ENCODE measurements at regions not wholly inside any gene's neighbourhood (a gene's known extent, or its start where the extent isn't known, plus 50 kb on each side); places are given as distances from the start of the nearest gene placed in this dataset.

DNA sequence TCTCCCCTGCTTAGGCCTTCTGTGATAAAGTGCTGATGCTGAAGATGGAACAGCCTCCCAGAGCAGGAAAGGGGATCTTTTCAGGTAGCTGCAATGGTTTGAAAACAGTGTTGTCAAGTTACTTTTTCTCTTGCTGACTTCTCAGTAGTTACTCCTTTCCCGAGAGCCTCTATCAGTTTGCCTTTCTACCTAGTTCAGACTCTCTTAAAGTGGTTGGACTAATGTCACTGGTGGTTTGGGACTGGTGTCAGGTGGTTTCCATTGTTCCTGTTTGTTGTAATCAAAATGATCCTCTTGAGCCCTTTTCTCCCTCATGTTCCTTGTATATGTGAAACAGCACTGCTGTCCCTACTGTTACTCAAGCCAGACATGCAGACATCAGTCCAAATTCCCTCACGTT lies 91.4 kb downstream of the FAM217A start:
- TF ChIP-seq POLR2A (IDR thresholded peaks at IDR 0.05; ENCODE audit: low read length) (no peak), GATA1 (IDR thresholded peaks at IDR 0.05; ENCODE audit: low read depth, low read length) (no peak)
